Hepatocyte (in vitro differentiated cells): ENCODE measurements at regions not wholly inside any gene's neighbourhood (a gene's known extent, or its start where the extent isn't known, plus 50 kb on each side); places are given as distances from the start of the nearest gene placed in this dataset.

ENCODE experiments used
- DNase-seq: peaks from one replicate; pipeline ENCODE4 v3.0.0-alpha.2; 2016; ENCODE audit warnings: low spot score
- H2AFZ ChIP-seq: fragments of 200-600 bp; sonication (generic); 2 replicates; pipeline ENCODE4 v1.6.0; 2016; ENCODE audit warnings: antibody characterized with exemption, mild to moderate bottlenecking
- H3K27ac ChIP-seq: fragments of 200-600 bp; sonication (generic); 2 replicates; pipeline ENCODE4 v1.5.1; 2016; ENCODE audit warnings: mild to moderate bottlenecking
- H3K27me3 ChIP-seq: fragments of 200-600 bp; sonication (generic); 2 replicates; pipeline ENCODE4 v1.6.1; 2016
- H3K36me3 ChIP-seq: fragments of 200-600 bp; sonication (generic); replicated peaks from 2 replicates; pipeline ENCODE4 v1.5.1; 2016; ENCODE audit warnings: low read depth; ENCODE audit not compliant: insufficient read depth
- H3K4me1 ChIP-seq: fragments of 200-600 bp; sonication (generic); 2 replicates; pipeline ENCODE4 v1.5.1; 2016; ENCODE audit warnings: mild to moderate bottlenecking, moderate library complexity; ENCODE audit not compliant: insufficient read depth
- H3K4me2 ChIP-seq: fragments of 200-600 bp; sonication (generic); 2 replicates; pipeline ENCODE4 v1.6.0; 2016
- H3K4me3 ChIP-seq: fragments of 200-600 bp; sonication (generic); 2 replicates; pipeline ENCODE4 v1.5.1; 2016; ENCODE audit warnings: mild to moderate bottlenecking
- H3K79me2 ChIP-seq: fragments of 200-600 bp; sonication (generic); 2 replicates; pipeline ENCODE4 v1.6.0; 2017; ENCODE audit warnings: mild to moderate bottlenecking
- H3K9me2 ChIP-seq: fragments of 200-600 bp; sonication (generic); replicated peaks from 2 replicates; pipeline ENCODE4 v1.6.0; 2017; ENCODE audit warnings: mild to moderate bottlenecking; ENCODE audit not compliant: insufficient read depth
- H3K9me3 ChIP-seq: fragments of 200-600 bp; sonication (generic); 2 replicates; pipeline ENCODE4 v1.5.1; 2016; ENCODE audit warnings: low read depth, mild to moderate bottlenecking
- H4K20me1 ChIP-seq: fragments of 200-600 bp; sonication (generic); 2 replicates; pipeline ENCODE4 v1.6.0; 2016; ENCODE audit warnings: mild to moderate bottlenecking; ENCODE audit not compliant: insufficient read depth, poor library complexity, severe bottlenecking
- EZH2 ChIP-seq: fragments of 200-600 bp; sonication (generic); IDR thresholded peaks from 2 replicates; pipeline ENCODE4 v1.6.1; 2016; ENCODE audit warnings: antibody characterized with exemption, mild to moderate bottlenecking, borderline replicate concordance
- EZH2phosphoT487 ChIP-seq: fragments of 200-600 bp; sonication (generic); IDR thresholded peaks from one replicate; pipeline ENCODE4 v1.6.1; 2018; ENCODE audit warnings: antibody characterized with exemption, mild to moderate bottlenecking, low read depth, moderate library complexity; ENCODE audit not compliant: unreplicated experiment, severe bottlenecking
- WGBS: methylation state at CpG from one replicate; pipeline ENCODE4 v1.1.6; 2016; ENCODE audit warnings: low lambda C conversion rate; ENCODE audit errors: missing lambda C conversion rate; 5-methylcytosine and 5-hydroxymethylcytosine counted together
- TF ChIP-seq, protein P1 (sequence below): fragments of 200-600 bp; sonication (generic); IDR thresholded peaks from 2 replicates; pipeline ENCODE4 v1.5.1; 2016; ENCODE audit warnings: antibody characterized with exemption, mild to moderate bottlenecking; ENCODE audit not compliant: poor library complexity

DNA sequence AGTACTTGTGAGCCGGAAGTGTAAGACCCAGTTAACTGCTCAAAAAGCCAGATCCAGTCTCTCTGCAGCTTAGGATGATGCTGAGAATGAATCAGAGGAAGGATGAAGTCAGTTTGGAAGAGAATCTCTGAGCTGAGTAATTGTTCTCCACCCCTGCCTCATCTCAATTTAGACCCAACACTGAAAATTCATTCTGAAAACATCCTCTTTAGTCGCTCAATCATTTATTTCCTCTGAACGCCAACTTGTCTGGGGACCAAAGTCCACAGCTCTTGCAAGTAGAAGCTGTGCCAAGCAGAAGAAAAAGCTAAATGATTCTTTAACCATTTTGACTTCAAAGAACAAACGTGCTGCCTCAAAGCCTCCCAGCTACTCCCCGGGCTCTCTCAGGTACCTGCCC is 177.1 kb upstream of the KLHL29 start:
- peak overlapping the region; percentile 62 for H3K27ac ChIP-seq
- TF ChIP-seq EZH2 = no peak
- DNase-seq = no peak
- H2AFZ ChIP-seq = no peak overlapping the region
- H3K79me2 ChIP-seq = no peaks in the 10 kb centered on the region
- no peaks in the 10 kb centered on the region for H4K20me1 ChIP-seq
- no peaks in the 10 kb centered on the region for H3K36me3 ChIP-seq
- H3K4me3 ChIP-seq = no peak overlapping the region
- peaks cover 10% of the 10 kb centered on the region for H3K4me1 ChIP-seq
- no peaks in the 10 kb centered on the region for H3K9me2 ChIP-seq
- peak overlapping the region; percentile 26 for H3K4me2 ChIP-seq
- no peaks in the 10 kb centered on the region for H3K27me3 ChIP-seq
- WGBS = 75% methylated on average over 5 of the region's 5 CpGs
- H3K9me3 ChIP-seq = no peaks in the 10 kb centered on the region

DNA sequence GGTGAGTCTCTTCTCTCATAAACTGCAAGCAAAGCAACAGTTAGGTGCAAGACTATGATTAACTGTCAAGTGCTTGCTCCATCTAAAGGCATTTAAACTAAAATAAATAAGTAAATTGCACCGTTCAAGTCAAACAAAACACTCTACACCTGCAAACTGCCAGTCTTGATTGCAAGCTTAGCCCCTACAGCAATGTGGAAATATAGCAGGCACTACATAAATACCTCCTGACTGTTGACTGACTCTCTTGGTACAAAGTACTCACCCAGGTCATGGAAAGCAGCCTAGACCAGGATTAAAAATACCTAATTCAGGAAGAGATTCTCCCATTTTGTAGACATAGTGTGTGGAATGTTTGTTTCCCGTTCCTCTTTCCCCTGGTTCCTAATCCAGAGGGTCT is 176.6 kb upstream of the KLHL29 start:
- Histone ChIP-seq H3K9me2 (no peaks in the 10 kb centered on the region), H2AFZ (no peak overlapping the region), H3K4me1 (peaks cover 10% of the 10 kb centered on the region), H3K27ac (peak overlapping the region; percentile 81), H4K20me1 (no peaks in the 10 kb centered on the region), H3K9me3 (no peaks in the 10 kb centered on the region), H3K79me2 (no peaks in the 10 kb centered on the region), H3K4me3 (no peak overlapping the region), H3K27me3 (no peaks in the 10 kb centered on the region), H3K4me2 (peak overlapping the region; percentile 26), H3K36me3 (no peaks in the 10 kb centered on the region)
- peak; percentile 45 for DNase-seq
- TF ChIP-seq EZH2 = no peak
- TF ChIP-seq EZH2phosphoT487 = no peak
- TF ChIP-seq, protein P1, sequence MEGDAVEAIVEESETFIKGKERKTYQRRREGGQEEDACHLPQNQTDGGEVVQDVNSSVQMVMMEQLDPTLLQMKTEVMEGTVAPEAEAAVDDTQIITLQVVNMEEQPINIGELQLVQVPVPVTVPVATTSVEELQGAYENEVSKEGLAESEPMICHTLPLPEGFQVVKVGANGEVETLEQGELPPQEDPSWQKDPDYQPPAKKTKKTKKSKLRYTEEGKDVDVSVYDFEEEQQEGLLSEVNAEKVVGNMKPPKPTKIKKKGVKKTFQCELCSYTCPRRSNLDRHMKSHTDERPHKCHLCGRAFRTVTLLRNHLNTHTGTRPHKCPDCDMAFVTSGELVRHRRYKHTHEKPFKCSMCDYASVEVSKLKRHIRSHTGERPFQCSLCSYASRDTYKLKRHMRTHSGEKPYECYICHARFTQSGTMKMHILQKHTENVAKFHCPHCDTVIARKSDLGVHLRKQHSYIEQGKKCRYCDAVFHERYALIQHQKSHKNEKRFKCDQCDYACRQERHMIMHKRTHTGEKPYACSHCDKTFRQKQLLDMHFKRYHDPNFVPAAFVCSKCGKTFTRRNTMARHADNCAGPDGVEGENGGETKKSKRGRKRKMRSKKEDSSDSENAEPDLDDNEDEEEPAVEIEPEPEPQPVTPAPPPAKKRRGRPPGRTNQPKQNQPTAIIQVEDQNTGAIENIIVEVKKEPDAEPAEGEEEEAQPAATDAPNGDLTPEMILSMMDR = no peak
- 33% methylated on average over 2 of the region's 2 CpGs for WGBS

DNA sequence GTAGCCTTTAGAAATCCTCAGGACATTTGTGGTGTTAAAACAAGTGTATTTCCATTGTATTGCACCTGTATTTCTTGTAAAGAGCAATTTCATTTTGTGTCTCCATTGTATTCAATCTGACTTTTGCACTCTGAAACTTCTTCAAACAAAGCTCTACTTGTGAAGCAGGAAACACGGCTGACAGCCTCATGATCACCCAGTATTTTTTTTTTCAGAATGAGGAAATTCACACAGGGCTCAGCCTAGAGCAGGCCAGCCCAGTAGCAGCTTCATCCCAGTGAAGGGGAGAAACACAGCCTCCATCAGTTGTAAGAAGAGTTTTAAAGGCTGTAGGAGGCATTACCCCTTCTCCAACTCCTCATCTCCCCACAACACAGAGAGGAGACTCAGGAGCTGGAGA is 175.9 kb upstream of the KLHL29 start:
- WGBS = 0% methylated on average over 1 of the region's 1 CpG
- Histone ChIP-seq H3K4me3 (no peak overlapping the region), H3K9me3 (no peaks in the 10 kb centered on the region), H3K36me3 (no peaks in the 10 kb centered on the region), H4K20me1 (no peaks in the 10 kb centered on the region), H2AFZ (no peak overlapping the region), H3K4me2 (peak overlapping the region; percentile 14), H3K27ac (peak overlapping the region; percentile 81), H3K27me3 (no peaks in the 10 kb centered on the region), H3K79me2 (no peaks in the 10 kb centered on the region), H3K4me1 (peaks cover 10% of the 10 kb centered on the region), H3K9me2 (no peaks in the 10 kb centered on the region)
- DNase-seq = no peak
- TF ChIP-seq EZH2phosphoT487 (no peak), EZH2 (no peak)
- TF ChIP-seq, protein P1 = no peak

DNA sequence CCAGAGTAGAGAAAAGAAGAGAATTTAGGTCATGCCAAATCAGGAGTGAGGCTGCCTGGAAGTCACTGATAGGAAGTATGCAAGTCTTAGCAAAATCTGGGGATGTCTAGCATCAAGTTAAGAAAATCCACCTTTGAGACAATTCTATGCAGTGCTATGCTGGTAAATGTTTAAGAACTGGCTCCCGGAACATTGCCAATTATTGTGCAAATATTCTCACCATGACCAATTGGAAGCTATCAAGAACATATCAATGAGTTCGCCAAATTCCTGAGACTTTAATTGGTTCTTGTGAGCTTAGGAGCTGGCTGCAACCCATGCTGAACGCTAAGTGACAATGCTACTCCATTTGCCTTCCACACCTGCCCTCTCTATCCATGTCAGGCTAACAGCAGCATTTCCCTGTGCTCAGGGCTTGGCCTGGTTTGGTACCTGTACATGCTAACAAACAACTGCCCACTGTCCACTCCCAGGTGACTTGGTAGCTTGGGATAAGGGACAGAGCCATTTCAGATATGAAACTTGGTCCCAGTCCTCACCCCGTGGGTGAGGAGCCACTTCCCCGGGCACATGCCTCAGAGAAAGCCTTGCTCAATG is 172.9 kb upstream of the KLHL29 start:
- Histone ChIP-seq H3K4me3 (no peak overlapping the region), H2AFZ (no peak overlapping the region), H3K9me2 (no peaks in the 10 kb centered on the region), H3K36me3 (no peaks in the 10 kb centered on the region), H4K20me1 (no peaks in the 10 kb centered on the region), H3K27me3 (no peaks in the 10 kb centered on the region), H3K27ac (no peak overlapping the region), H3K9me3 (no peaks in the 10 kb centered on the region), H3K79me2 (no peaks in the 10 kb centered on the region), H3K4me1 (peaks cover 10% of the 10 kb centered on the region), H3K4me2 (no peak overlapping the region)
- TF ChIP-seq EZH2phosphoT487 (no peak), EZH2 (no peak)
- TF ChIP-seq, protein P1 = no peak
- 83% methylated on average over 5 of the region's 5 CpGs for WGBS
- no peak for DNase-seq
